SIG-M5 (cell line): ENCODE measurements at regions not wholly inside any gene's neighbourhood (a gene's known extent, or its start where the extent isn't known, plus 50 kb on each side); places are given as distances from the start of the nearest gene placed in this dataset.
"Not testable (repeated sequence)": the region's sequence is repeated elsewhere in the genome, so short reads cannot be mapped to it uniquely, and the experiment has no call there.

ENCODE experiments used
- DNase-seq: peaks from one replicate; lab custom pipeline; 2025; lab: John Stamatoyannopoulos, UW

GRCh38 chr13:68645814-68646213 lies 1415.7 kb upstream of the PCDH9 start:
- DNase-seq: no peak

GRCh38 chr13:68644611-68645010 lies 1414.5 kb upstream of the PCDH9 start:
- no peak for DNase-seq

GRCh38 chr13:68636784-68637183 lies 1406.6 kb upstream of the PCDH9 start:
- DNase-seq: no peak

GRCh38 chr13:68628994-68629393 lies 1398.9 kb upstream of the PCDH9 start:
- no peak for DNase-seq

- DNase-seq: no peak
These were observed 1397.2 kb upstream of the PCDH9 start for GRCh38 chr13:68627379-68627778.

- DNase-seq: no peak
These were observed 1386.6 kb upstream of the PCDH9 start for GRCh38 chr13:68616600-68617222.

- DNase-seq: no peak
These were observed 1379.5 kb upstream of the PCDH9 start for GRCh38 chr13:68609661-68610060.

- DNase-seq: no peak
These were observed 1378.0 kb upstream of the PCDH9 start for GRCh38 chr13:68608147-68608546.

- DNase-seq: no peak
These were observed 1367.5 kb upstream of the PCDH9 start for GRCh38 chr13:68597641-68598040.

- no peak for DNase-seq
These were observed 1358.5 kb upstream of the PCDH9 start for GRCh38 chr13:68588623-68589022.

- no peak for DNase-seq
These were observed 1354.6 kb upstream of the PCDH9 start for GRCh38 chr13:68584776-68585175.

- no peak for DNase-seq
These were observed 1343.9 kb upstream of the PCDH9 start for GRCh38 chr13:68574053-68574452.

GRCh38 chr13:68551701-68552522 lies 1321.8 kb upstream of the PCDH9 start:
- DNase-seq: no peak

- no peak for DNase-seq
These were observed 1320.2 kb upstream of the PCDH9 start for GRCh38 chr13:68550330-68550729.

- DNase-seq: no peak
These were observed 1310.1 kb upstream of the PCDH9 start for GRCh38 chr13:68540244-68540643.

- no peak for DNase-seq
These were observed 1305.2 kb upstream of the PCDH9 start for GRCh38 chr13:68535329-68535728.

- DNase-seq: not testable (repeated sequence)
These were observed 1297.0 kb upstream of the PCDH9 start for GRCh38 chr13:68527167-68527566.

- no peak for DNase-seq
These were observed 1293.8 kb upstream of the PCDH9 start for GRCh38 chr13:68523838-68524424.

GRCh38 chr13:68522184-68522583 lies 1292.0 kb upstream of the PCDH9 start:
- DNase-seq: no peak

GRCh38 chr13:68509734-68510621 lies 1279.8 kb upstream of the PCDH9 start:
- DNase-seq: no peak

- DNase-seq: no peak
These were observed 1276.9 kb upstream of the PCDH9 start for GRCh38 chr13:68506888-68507551.

GRCh38 chr13:68490594-68490993 lies 1260.5 kb upstream of the PCDH9 start:
- no peak for DNase-seq
